ENCODE measurements at regions not wholly inside any gene's neighbourhood (a gene's known extent, or its start where the extent isn't known, plus 50 kb on each side); places are given as distances from the start of the nearest gene placed in this dataset.

DNA sequence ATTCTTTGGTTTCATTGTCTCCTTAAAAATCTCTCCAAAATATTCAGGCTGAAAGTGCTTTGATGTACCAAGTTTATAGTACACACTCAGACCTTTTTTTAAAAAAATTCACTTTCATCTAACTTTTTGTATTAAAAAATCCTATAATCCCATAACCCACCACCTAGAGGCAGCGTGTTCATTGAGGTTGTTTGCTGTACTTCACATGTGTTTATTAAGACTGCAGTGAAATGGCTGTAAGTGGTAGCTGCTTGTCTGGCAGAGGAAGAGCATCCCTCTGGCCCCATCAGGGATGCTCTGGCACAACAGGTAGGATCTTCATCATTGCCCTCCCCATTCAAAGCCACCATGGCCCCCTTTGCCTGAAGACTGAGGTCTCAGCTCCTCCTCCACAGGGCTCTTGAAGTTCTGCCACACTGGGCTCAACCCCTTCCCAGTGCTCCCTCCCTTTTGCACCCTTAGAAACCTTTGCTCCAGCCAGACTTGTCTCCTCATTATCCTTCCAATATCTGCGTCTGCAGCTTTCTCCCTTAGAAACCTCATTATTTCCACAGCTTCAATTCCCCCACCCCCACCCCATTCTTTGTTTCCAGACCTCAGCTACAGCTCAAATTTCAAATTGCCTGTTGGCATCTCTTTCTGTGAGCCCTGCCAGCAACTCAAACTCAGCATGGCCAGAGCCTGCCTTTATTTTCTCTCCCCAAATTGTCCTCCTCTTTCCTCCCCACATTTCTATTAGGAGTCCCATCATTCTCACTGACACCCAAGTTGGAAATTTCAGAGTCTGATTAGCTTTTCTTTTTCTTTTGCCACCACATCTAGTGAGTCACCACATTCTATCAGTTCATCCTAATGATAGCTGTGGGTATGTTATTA is 369.6 kb upstream of the USP24 start:
- intact Hi-C loops (cut with micrococcal nuclease): no loop called here
- Histone ChIP-seq H3K9me3 (replicated peaks in 1 of 2; ENCODE audit: control insufficient read depth in 1 of 2, insufficient read depth in 1 of 2, low read length in 2 of 2) (no peaks in the 10 kb centered on the region), H3K4me3 (replicated peaks in 1 of 3; ENCODE audit: low read depth in 2 of 3, low read length in 3 of 3) (no peak overlapping the region), H3K4me1 (ENCODE audit: control insufficient read depth in 1 of 2, insufficient read depth in 2 of 2, low read length in 2 of 2) (no peaks in the 10 kb centered on the region), H2AFZ (ENCODE audit: insufficient read depth, low read depth, low read length, poor library complexity, severe bottlenecking) (no peak overlapping the region), H3K9ac (ENCODE audit: insufficient read depth, low read length, poor library complexity, severe bottlenecking) (no peak overlapping the region), H3K36me3 (replicated peaks in 1 of 2; ENCODE audit: control insufficient read depth in 1 of 2, insufficient read depth in 2 of 2, low read length in 2 of 2) (no peaks in the 10 kb centered on the region), H3K4me2 (replicated peaks; ENCODE audit: extremely low read depth, low read length, poor library complexity, severe bottlenecking) (no peak overlapping the region), H3K27me3 (ENCODE audit: control insufficient read depth in 2 of 2, insufficient read depth in 2 of 2, low read length in 2 of 2) (no peaks in the 10 kb centered on the region), H4K20me1 (ENCODE audit: insufficient read depth, low read length) (no peaks in the 10 kb centered on the region), H3K79me2 (ENCODE audit: insufficient read depth, low read length) (no peaks in the 10 kb centered on the region), H3K27ac (ENCODE audit: low read depth in 1 of 2, low read length in 2 of 2) (no peak overlapping the region)
- H3K27ac Mint-ChIP-seq: no peak overlapping the region
- H3K36me3 Mint-ChIP-seq: no peaks in the 10 kb centered on the region
- TF ChIP-seq, protein P1, sequence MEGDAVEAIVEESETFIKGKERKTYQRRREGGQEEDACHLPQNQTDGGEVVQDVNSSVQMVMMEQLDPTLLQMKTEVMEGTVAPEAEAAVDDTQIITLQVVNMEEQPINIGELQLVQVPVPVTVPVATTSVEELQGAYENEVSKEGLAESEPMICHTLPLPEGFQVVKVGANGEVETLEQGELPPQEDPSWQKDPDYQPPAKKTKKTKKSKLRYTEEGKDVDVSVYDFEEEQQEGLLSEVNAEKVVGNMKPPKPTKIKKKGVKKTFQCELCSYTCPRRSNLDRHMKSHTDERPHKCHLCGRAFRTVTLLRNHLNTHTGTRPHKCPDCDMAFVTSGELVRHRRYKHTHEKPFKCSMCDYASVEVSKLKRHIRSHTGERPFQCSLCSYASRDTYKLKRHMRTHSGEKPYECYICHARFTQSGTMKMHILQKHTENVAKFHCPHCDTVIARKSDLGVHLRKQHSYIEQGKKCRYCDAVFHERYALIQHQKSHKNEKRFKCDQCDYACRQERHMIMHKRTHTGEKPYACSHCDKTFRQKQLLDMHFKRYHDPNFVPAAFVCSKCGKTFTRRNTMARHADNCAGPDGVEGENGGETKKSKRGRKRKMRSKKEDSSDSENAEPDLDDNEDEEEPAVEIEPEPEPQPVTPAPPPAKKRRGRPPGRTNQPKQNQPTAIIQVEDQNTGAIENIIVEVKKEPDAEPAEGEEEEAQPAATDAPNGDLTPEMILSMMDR (IDR thresholded peaks at IDR 0.05): no peak
- H3K9me3 Mint-ChIP-seq: peaks cover 0 to 5% (median 0%) of the 10 kb centered on the region in 7 donors
- no peak for DNase-seq
- H3K4me3 Mint-ChIP-seq: no peak overlapping the region
- WGBS (ENCODE audit: insufficient coverage): 64% methylated on average over 1 of the region's 2 CpGs
- H3K27me3 Mint-ChIP-seq (ENCODE audit: low read depth in 3 of 3): peaks cover 2 to 7% (median 5%) of the 10 kb centered on the region in 3 donors
- no peaks in the 10 kb centered on the region for H3K4me1 Mint-ChIP-seq

DNA sequence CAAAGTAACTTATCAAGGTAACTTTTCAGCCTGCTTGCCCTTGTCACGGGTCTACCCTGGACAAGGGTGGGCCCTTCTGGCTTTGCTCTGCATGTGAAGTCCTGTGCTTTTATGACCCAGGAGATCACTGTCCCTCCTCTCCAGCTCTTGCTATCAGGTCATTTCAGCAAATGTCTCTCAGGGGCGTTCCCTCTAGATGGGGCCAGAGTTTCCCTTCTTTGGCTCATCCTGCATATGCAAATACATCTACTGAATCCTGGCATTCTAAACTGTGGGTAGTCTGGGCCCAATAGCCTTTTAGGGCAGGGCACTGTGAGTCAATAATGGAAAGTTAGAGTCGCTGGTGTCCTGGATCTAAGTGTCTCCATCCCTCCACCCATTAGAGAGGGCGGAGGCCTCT is 366.9 kb upstream of the USP24 start:
- H3K9ac ChIP-seq (ENCODE audit: insufficient read depth, low read length, poor library complexity, severe bottlenecking): no peak overlapping the region
- intact Hi-C loops (cut with micrococcal nuclease): no loop called here
- Mint-ChIP-seq H3K9me3 (peaks cover 0 to 2% (median 0%) of the 10 kb centered on the region in 7 donors), H3K27me3 (ENCODE audit: low read depth in 3 of 3) (peaks cover 5 to 7% (median 5%) of the 10 kb centered on the region in 3 donors), H3K4me3 (no peak overlapping the region), H3K4me1 (no peaks in the 10 kb centered on the region), H3K27ac (no peak overlapping the region), H3K36me3 (no peaks in the 10 kb centered on the region)
- no peak overlapping the region for H3K4me3 ChIP-seq (replicated peaks in 1 of 3; ENCODE audit: low read depth in 2 of 3, low read length in 3 of 3)
- WGBS (ENCODE audit: insufficient coverage): 93% methylated on average over 3 of the region's 4 CpGs
- no peaks in the 10 kb centered on the region for H3K4me1 ChIP-seq (ENCODE audit: control insufficient read depth in 1 of 2, insufficient read depth in 2 of 2, low read length in 2 of 2)
- H3K79me2 ChIP-seq (ENCODE audit: insufficient read depth, low read length): no peaks in the 10 kb centered on the region
- H3K9me3 ChIP-seq (replicated peaks in 1 of 2; ENCODE audit: control insufficient read depth in 1 of 2, insufficient read depth in 1 of 2, low read length in 2 of 2): no peaks in the 10 kb centered on the region
- no peak for DNase-seq
- no peaks in the 10 kb centered on the region for H3K36me3 ChIP-seq (replicated peaks in 1 of 2; ENCODE audit: control insufficient read depth in 1 of 2, insufficient read depth in 2 of 2, low read length in 2 of 2)
- TF ChIP-seq, protein P1 (IDR thresholded peaks at IDR 0.05): no peak
- H3K4me2 ChIP-seq (replicated peaks; ENCODE audit: extremely low read depth, low read length, poor library complexity, severe bottlenecking): no peak overlapping the region
- no peak overlapping the region for H2AFZ ChIP-seq (ENCODE audit: insufficient read depth, low read depth, low read length, poor library complexity, severe bottlenecking)
- H4K20me1 ChIP-seq (ENCODE audit: insufficient read depth, low read length): no peaks in the 10 kb centered on the region
- H3K27ac ChIP-seq (ENCODE audit: low read depth in 1 of 2, low read length in 2 of 2): no peak overlapping the region
- H3K27me3 ChIP-seq (ENCODE audit: control insufficient read depth in 2 of 2, insufficient read depth in 2 of 2, low read length in 2 of 2): no peaks in the 10 kb centered on the region

All from CD14-positive monocyte (primary cell).